Breast epithelium (tissue), 4 donors: ENCODE measurements at regions not wholly inside any gene's neighbourhood (a gene's known extent, or its start where the extent isn't known, plus 50 kb on each side); places are given as distances from the start of the nearest gene placed in this dataset.

Experiments used
- DNase-seq, 2 donors: peaks; one replicate each; pipeline ENCODE4 v3.0.0-alpha.2; 2019; ENCODE audit warnings: low spot score in 2 of 2
- H3K27ac ChIP-seq, 2 donors: fragments of 200-600 bp; sonication (generic) in 1 of 2; one replicate each; pipeline ENCODE4 v1.5.1; 2016 to 2019; ENCODE audit warnings: mild to moderate bottlenecking in 1 of 2
- H3K27me3 ChIP-seq, 2 donors: fragments of 200-600 bp; sonication (generic) in 1 of 2; one replicate each; pipeline versions ENCODE4 v1.5.1 to v1.6.0; 2017 to 2019; ENCODE audit warnings: control low read depth in 1 of 2, mild to moderate bottlenecking in 1 of 2
- H3K36me3 ChIP-seq: fragments of 200-600 bp; one replicate; pipeline ENCODE4 v1.5.1; 2019
- H3K4me1 ChIP-seq, 2 donors: fragments of 200-600 bp; sonication (generic); one replicate each; pipeline ENCODE4 v1.5.1; 2016 to 2019; ENCODE audit warnings: control low read depth in 1 of 2
- H3K4me3 ChIP-seq, 3 donors: fragments of 200-600 bp; sonication (generic); 1 replicate in 2 of 3; 2 replicates in 1 of 3; pipeline ENCODE4 v1.5.1; 2016 to 2019; ENCODE audit warnings: mild to moderate bottlenecking in 3 of 3, moderate library complexity in 2 of 3
- H3K9me3 ChIP-seq, 2 donors: fragments of 200-600 bp; sonication (generic) in 1 of 2; one replicate each; pipeline ENCODE4 v1.5.1; 2016 to 2019; ENCODE audit warnings: control low read depth in 1 of 2
- POLR2A ChIP-seq: fragments of 450-650 bp; IDR thresholded peaks from one replicate; pipeline ENCODE4 v1.6.1; 2016; ENCODE audit warnings: antibody characterized with exemption, mild to moderate bottlenecking, moderate library complexity
- POLR2AphosphoS5 ChIP-seq, 3 donors: sonication (generic); formaldehyde crosslinking; IDR thresholded peaks; one replicate each; pipeline ENCODE4 v1.6.1; 2017; ENCODE audit warnings: antibody characterized with exemption in 3 of 3
- intact Hi-C: fragments of 100-400 bp; cut with DNase I; formaldehyde crosslinking; loops from one replicate; pipeline ENCODE4 v1.15.1; 2023; ENCODE audit warnings: low total_unique reads
- TF ChIP-seq, protein P1 (sequence below), 3 donors: fragments of 450-650 bp; IDR thresholded peaks; one replicate each; pipeline ENCODE4 v1.5.1; 2016 to 2017; ENCODE audit warnings: antibody characterized with exemption in 3 of 3, mild to moderate bottlenecking in 3 of 3, moderate library complexity in 3 of 3

DNA sequence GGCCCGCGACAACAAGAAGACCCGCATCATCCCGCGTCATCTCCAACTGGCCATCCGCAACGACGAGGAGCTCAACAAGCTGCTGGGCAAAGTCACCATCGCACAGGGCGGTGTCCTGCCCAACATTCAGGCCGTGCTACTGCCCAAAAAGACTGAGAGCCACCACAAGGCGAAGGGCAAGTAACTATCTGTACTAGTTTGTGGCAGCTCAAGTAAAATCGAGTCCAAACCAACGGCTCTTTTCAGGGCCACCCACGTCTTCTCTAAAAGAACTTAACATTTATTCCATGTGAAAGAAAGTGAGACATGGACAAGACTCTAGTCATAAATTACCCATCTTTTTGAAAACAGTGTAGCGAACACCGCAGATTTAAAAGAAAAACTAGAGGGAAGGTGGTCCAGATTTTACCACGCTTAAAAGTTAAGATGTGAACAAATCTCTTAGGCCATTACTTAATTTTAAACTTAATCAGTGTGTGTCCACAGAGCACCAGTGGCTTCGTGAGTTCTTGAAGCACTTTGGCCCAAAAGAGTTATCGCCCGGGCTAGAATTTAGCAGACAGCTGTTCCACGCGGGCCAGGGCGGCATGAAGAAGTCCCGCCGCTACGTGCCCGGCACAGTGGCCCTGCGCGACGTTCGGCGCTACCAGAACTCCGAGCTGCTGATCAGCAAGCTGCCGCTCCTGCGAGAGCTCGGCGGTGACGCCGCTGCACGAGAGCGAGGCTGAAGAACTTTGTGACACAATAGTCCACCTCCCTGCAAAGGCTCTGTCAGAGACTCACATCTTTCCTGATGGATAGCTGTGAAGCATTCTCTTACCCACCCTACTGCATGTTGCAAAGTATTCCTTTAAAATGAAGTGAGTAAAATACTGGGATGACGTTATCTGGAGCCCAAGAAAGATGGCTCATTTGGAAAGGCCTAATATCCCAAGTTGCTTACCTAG, 113.9 kb upstream of the PRSS16 start:
- Histone ChIP-seq H3K27me3 (no peaks in the 10 kb centered on the region), H3K9me3 (no peaks in the 10 kb centered on the region), H3K4me1 (peaks cover 0 to 3% of the 10 kb centered on the region in 2 donors), H3K27ac (peak overlapping the region; percentile 73 to 88), H3K4me3 (peak overlapping the region; percentile 46 to 66 (median 63)), H3K36me3 (no peaks in the 10 kb centered on the region)
- DNase-seq, result peak; percentile 38 to 70
- intact Hi-C loops, result no loop called here
- no peak for TF ChIP-seq POLR2A
- TF ChIP-seq POLR2AphosphoS5 (IDR thresholded peaks at IDR 0.05), result peak in 1 of 3 donors; percentile 30
- TF ChIP-seq, protein P1, sequence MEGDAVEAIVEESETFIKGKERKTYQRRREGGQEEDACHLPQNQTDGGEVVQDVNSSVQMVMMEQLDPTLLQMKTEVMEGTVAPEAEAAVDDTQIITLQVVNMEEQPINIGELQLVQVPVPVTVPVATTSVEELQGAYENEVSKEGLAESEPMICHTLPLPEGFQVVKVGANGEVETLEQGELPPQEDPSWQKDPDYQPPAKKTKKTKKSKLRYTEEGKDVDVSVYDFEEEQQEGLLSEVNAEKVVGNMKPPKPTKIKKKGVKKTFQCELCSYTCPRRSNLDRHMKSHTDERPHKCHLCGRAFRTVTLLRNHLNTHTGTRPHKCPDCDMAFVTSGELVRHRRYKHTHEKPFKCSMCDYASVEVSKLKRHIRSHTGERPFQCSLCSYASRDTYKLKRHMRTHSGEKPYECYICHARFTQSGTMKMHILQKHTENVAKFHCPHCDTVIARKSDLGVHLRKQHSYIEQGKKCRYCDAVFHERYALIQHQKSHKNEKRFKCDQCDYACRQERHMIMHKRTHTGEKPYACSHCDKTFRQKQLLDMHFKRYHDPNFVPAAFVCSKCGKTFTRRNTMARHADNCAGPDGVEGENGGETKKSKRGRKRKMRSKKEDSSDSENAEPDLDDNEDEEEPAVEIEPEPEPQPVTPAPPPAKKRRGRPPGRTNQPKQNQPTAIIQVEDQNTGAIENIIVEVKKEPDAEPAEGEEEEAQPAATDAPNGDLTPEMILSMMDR (IDR thresholded peaks at IDR 0.05), result no peak

DNA sequence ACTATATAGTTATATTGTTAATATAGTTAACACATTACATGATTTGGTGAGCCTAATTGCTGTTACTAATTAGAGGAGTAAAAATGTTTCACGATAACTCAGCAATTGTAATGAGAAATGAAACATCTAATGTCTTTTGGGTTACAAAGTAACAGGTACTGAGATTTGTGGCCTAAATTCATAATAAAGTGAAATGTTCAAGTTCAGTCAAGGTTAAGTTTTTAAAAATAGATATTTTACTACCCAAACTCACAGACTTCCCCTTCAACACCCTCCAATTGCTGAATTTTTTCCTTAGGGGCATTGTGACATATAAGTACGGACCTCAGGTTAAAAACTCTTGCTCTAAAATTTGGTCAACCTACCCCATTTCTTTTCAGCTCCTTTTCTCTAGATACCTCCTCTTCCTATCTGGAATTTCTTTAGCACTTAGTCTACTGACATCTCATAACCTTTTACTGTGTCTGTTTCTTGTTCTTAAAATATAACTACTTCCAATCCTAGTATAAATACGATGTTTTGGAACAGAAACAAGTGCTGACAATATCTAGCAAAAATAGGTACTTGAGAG, 112.3 kb upstream of the PRSS16 start:
- Histone ChIP-seq H3K9me3 (no peaks in the 10 kb centered on the region), H3K27me3 (no peaks in the 10 kb centered on the region), H3K4me1 (peaks cover 3 to 5% of the 10 kb centered on the region in 2 donors), H3K4me3 (no peak overlapping the region), H3K27ac (no peak overlapping the region), H3K36me3 (no peaks in the 10 kb centered on the region)
- no peak for TF ChIP-seq POLR2A
- TF ChIP-seq, protein P1 (IDR thresholded peaks at IDR 0.05), result no peak
- no peak for TF ChIP-seq POLR2AphosphoS5 (IDR thresholded peaks at IDR 0.05)
- no peak for DNase-seq
- intact Hi-C loops, result no loop called here

DNA sequence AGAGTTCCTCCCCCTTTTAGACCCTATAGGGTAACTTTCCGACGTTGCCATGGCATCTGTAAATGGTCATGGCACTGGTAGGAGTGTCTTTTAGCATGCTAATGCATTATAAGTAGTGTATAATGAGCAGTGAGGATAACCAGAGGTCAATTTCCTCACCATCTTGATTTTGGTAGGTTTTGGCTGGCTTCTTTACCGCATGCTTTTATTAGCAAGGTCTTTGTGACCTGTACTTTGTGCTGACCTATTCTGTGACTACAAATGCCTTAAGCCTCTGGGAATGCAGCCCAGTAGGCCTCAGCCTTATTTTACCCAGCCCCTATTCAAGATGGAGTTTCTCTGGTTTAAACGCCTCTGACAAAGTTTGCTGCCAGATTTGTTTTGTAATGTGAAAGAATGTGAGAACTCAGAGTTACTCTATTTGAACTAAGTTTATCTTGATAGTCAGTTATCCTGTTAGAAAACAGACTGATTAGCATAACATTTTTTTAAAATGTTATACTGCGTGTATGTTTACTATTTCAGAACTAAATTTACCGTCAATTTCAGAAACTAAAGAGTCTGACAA, 111.3 kb upstream of the PRSS16 start:
- peaks cover 1 to 5% of the 10 kb centered on the region in 2 donors for H3K4me1 ChIP-seq
- no peaks in the 10 kb centered on the region for H3K27me3 ChIP-seq
- no peak overlapping the region for H3K27ac ChIP-seq
- TF ChIP-seq POLR2AphosphoS5 (IDR thresholded peaks at IDR 0.05) (no peak), POLR2A (no peak)
- TF ChIP-seq, protein P1 (IDR thresholded peaks at IDR 0.05), result no peak
- H3K36me3 ChIP-seq, result no peaks in the 10 kb centered on the region
- no peak for DNase-seq
- H3K9me3 ChIP-seq, result no peaks in the 10 kb centered on the region
- intact Hi-C loops, result no loop called here
- H3K4me3 ChIP-seq, result no peak overlapping the region

DNA sequence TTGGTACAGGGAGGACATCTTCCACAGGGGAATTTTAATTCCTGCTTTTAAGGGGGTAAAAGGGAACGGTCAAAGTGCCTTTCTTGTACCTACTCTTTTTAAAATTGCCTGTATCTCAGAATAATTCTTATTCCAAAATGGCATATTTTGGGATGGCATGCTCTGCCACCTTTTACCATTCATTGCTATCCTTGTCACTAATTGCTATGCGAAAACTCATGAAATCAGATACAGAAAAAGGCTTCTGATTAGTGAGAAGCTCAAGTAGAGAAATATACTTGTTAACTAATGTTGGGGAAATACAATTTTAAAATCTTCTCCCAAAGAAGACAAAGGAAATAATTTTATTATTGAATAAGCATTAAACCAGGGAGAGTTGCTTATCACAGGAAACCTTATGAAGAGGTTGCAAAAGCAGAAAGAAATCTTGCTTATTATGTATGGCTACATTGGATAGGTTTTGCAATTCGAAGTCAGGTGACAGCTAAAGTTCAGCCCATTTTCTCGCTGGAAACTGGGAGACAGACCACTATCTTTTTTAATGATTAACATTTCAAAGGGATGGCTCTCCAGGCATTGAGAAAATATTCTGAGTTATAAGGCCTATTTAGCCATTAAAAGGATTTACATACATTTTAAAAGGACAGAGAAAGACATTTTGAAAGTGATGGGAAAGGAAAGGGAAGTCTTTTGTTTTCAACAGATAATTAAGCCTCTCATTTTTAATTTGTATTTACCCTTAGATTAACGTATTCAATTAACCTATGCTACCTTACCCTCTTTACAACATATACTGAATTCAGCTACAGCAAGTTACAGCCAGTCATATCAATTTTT, 110.3 kb upstream of the PRSS16 start:
- Histone ChIP-seq H3K27ac (no peak overlapping the region), H3K9me3 (no peaks in the 10 kb centered on the region), H3K27me3 (no peaks in the 10 kb centered on the region), H3K4me3 (no peak overlapping the region), H3K36me3 (no peaks in the 10 kb centered on the region), H3K4me1 (peaks cover 0 to 5% of the 10 kb centered on the region in 2 donors)
- TF ChIP-seq, protein P1 (IDR thresholded peaks at IDR 0.05), result no peak
- no peak for TF ChIP-seq POLR2A
- no peak for TF ChIP-seq POLR2AphosphoS5 (IDR thresholded peaks at IDR 0.05)
- intact Hi-C loops, result no loop called here
- no peak for DNase-seq
